ENCODE measurements at regions not wholly inside any gene's neighbourhood (a gene's known extent, or its start where the extent isn't known, plus 50 kb on each side); places are given as distances from the start of the nearest gene placed in this dataset.
"Not testable (repeated sequence)": the region's sequence is repeated elsewhere in the genome, so short reads cannot be mapped to it uniquely, and the experiment has no call there.

DNA sequence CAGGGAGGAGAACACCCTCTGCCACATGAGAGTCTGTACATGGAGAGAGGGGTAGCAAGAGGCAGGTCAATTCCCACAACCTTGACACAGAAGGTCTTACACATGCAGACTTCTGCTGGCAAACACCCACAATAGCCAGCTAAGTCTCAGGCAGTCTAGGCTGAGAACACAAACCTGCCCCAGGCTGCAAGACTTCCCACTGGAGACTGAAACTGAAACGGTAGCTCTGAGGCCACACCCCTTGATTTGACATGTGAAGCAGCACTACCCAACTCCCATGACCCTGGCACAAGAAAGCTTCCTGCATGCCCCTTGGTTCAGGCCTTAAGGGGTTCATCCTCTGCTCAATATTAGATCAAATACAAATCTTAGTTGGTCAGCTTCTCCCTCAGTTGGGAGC, 237.8 kb upstream of the NPAP1 start:
- H3K4me1 Mint-ChIP-seq (ENCODE audit: low read depth); H3K4me3 Mint-ChIP-seq; DNase-seq (ENCODE audit: low spot score); H3K36me3 Mint-ChIP-seq (ENCODE audit: low read depth); H3K27ac Mint-ChIP-seq; intact Hi-C loops (cut with micrococcal nuclease); H3K27me3 Mint-ChIP-seq (ENCODE audit: insufficient read depth): not testable (repeated sequence)
- H3K9me3 Mint-ChIP-seq = peaks cover 18% of the 10 kb centered on the region

- intact Hi-C loops (cut with micrococcal nuclease); H3K36me3 Mint-ChIP-seq (ENCODE audit: low read depth); DNase-seq (ENCODE audit: low spot score); H3K4me3 Mint-ChIP-seq; H3K27me3 Mint-ChIP-seq (ENCODE audit: insufficient read depth); H3K4me1 Mint-ChIP-seq (ENCODE audit: low read depth); H3K27ac Mint-ChIP-seq: not testable (repeated sequence)
- peaks cover 35% of the 10 kb centered on the region for H3K9me3 Mint-ChIP-seq
Measured at GRCh38 chr15:24477107-24478025, 198.2 kb upstream of the NPAP1 start.

DNA sequence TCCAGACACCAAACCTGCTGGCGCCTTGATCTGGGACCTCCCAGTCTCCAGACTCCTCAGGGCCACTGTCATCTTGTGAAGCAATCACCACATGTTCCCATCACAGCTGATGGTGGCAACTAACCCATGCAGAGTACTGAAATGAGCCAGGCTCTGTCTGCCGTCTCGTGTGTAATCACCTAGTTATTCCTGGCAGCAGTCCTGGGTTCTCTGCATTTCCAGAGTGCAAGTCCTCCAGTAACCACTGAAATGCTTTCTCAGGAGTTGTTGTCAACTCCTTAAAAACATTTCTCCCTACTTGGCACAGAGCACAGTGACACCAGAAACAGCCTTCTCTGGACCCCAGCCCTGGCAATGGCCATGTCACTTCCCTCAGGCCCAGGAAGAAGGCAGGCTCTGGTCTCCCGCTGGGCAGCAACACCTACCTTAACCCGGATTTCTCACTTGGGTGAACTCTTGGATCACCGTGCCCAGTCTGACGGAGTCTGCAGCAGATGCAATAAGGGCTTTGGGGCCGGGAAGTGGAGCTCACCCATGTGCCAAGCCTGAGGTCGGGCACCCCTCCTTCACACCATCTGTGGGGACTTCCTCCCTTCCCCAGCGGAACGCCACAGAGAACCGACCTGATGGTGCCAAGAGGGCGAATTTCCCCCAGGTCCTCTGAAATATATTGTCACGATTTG, 189.5 kb upstream of the NPAP1 start:
- H3K27ac Mint-ChIP-seq; H3K4me3 Mint-ChIP-seq; H3K36me3 Mint-ChIP-seq (ENCODE audit: low read depth); H3K4me1 Mint-ChIP-seq (ENCODE audit: low read depth); intact Hi-C loops (cut with micrococcal nuclease); DNase-seq (ENCODE audit: low spot score); H3K27me3 Mint-ChIP-seq (ENCODE audit: insufficient read depth): not testable (repeated sequence)
- H3K9me3 Mint-ChIP-seq = peaks cover 40% of the 10 kb centered on the region

- H3K4me1 Mint-ChIP-seq (ENCODE audit: low read depth); H3K4me3 Mint-ChIP-seq; H3K36me3 Mint-ChIP-seq (ENCODE audit: low read depth); intact Hi-C loops (cut with micrococcal nuclease); DNase-seq (ENCODE audit: low spot score); H3K27ac Mint-ChIP-seq; H3K27me3 Mint-ChIP-seq (ENCODE audit: insufficient read depth): not testable (repeated sequence)
- H3K9me3 Mint-ChIP-seq = peaks cover 38% of the 10 kb centered on the region
Measured at GRCh38 chr15:24488164-24488907, 187.2 kb upstream of the NPAP1 start.

- H3K4me3 Mint-ChIP-seq; H3K27me3 Mint-ChIP-seq (ENCODE audit: insufficient read depth); DNase-seq (ENCODE audit: low spot score); H3K27ac Mint-ChIP-seq; H3K36me3 Mint-ChIP-seq (ENCODE audit: low read depth); H3K4me1 Mint-ChIP-seq (ENCODE audit: low read depth); intact Hi-C loops (cut with micrococcal nuclease): not testable (repeated sequence)
- H3K9me3 Mint-ChIP-seq = peaks cover 18% of the 10 kb centered on the region
Measured at GRCh38 chr15:24505216-24505615, 170.4 kb upstream of the NPAP1 start.

- H3K4me1 Mint-ChIP-seq (ENCODE audit: low read depth); H3K27me3 Mint-ChIP-seq (ENCODE audit: insufficient read depth); DNase-seq (ENCODE audit: low spot score); intact Hi-C loops (cut with micrococcal nuclease); H3K36me3 Mint-ChIP-seq (ENCODE audit: low read depth); H3K4me3 Mint-ChIP-seq; H3K27ac Mint-ChIP-seq: not testable (repeated sequence)
- peaks cover 28% of the 10 kb centered on the region for H3K9me3 Mint-ChIP-seq
Measured at GRCh38 chr15:24509714-24510113, 165.9 kb upstream of the NPAP1 start.

DNA sequence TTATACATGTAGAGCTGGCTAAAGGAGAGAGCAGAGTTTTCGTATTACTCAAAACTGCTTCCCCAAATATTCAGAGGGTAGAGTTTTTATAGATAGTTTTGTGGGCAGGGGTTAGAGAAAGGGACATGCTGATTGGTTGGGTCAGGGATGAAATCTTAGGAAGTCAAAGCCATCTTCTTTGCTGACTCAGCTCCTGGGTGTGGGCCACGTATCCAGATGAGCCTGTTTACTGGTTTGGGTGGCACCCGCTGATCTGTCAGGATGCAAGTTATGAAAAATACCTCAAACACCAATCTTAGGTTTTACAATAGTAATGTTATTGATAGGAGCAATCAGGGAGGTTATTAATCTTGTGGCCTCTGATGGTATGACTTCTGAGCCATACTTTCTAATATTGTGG, 164.0 kb upstream of the NPAP1 start:
- peaks cover 28% of the 10 kb centered on the region for H3K9me3 Mint-ChIP-seq
- H3K27me3 Mint-ChIP-seq (ENCODE audit: insufficient read depth); DNase-seq (ENCODE audit: low spot score); H3K4me1 Mint-ChIP-seq (ENCODE audit: low read depth); H3K27ac Mint-ChIP-seq; intact Hi-C loops (cut with micrococcal nuclease); H3K36me3 Mint-ChIP-seq (ENCODE audit: low read depth); H3K4me3 Mint-ChIP-seq: not testable (repeated sequence)

DNA sequence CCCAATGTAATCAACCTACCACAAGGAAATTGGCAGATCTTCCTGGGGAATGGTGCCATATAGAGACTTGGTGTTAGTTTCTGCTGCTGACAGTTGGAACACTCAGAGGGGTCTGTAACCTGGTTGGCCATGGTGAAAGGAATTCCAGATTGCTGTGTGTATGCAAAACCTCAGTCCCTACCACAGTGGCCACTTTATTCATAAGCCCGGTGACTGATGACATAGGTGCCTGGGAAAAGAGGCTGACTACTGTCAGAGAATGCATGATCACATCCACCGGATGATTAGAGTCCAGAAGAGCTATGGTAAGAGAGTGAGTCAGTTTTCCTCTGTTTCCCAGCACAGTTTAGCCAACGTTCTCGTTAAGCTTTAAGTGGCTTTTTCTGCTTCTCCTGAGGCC, 156.8 kb upstream of the NPAP1 start:
- H3K9me3 Mint-ChIP-seq = peaks cover 11% of the 10 kb centered on the region
- H3K36me3 Mint-ChIP-seq (ENCODE audit: low read depth); H3K4me3 Mint-ChIP-seq; H3K27me3 Mint-ChIP-seq (ENCODE audit: insufficient read depth); H3K4me1 Mint-ChIP-seq (ENCODE audit: low read depth); intact Hi-C loops (cut with micrococcal nuclease); DNase-seq (ENCODE audit: low spot score); H3K27ac Mint-ChIP-seq: not testable (repeated sequence)

DNA sequence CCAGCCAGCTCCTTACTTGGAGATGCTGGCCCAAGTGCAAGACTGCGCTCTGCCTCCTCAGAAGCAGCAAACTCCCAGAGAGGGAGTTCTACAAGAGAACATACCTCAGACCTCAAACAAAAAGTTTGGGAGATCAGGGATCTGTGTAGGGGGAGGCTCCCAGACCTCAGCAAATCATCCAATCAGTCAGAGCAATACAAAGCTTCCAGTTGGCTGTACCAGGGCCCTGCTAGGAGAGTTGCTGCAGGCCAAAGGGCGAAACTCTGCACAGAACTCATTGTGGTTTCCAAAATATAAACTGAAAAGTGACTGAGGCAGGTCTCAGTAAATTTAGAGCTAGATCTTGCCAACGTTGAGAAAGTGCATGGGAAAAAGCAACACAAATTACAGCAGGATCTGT, 144.3 kb upstream of the NPAP1 start:
- H3K4me1 Mint-ChIP-seq (ENCODE audit: low read depth); H3K27me3 Mint-ChIP-seq (ENCODE audit: insufficient read depth); H3K4me3 Mint-ChIP-seq; DNase-seq (ENCODE audit: low spot score); H3K36me3 Mint-ChIP-seq (ENCODE audit: low read depth); H3K27ac Mint-ChIP-seq: not testable (repeated sequence)
- intact Hi-C loops (cut with micrococcal nuclease) = loop anchor here (10.0 kb wide), 1 partner anchor 206 kb away; no protein-coding TSS in a partner anchor
- peaks cover 20% of the 10 kb centered on the region for H3K9me3 Mint-ChIP-seq

GRCh38 chr15:24534032-24534431, 141.5 kb upstream of the NPAP1 start:
- H3K9me3 Mint-ChIP-seq = peaks cover 25% of the 10 kb centered on the region
- H3K4me3 Mint-ChIP-seq; H3K27ac Mint-ChIP-seq; H3K27me3 Mint-ChIP-seq (ENCODE audit: insufficient read depth); H3K36me3 Mint-ChIP-seq (ENCODE audit: low read depth); H3K4me1 Mint-ChIP-seq (ENCODE audit: low read depth); DNase-seq (ENCODE audit: low spot score): not testable (repeated sequence)
- intact Hi-C loops (cut with micrococcal nuclease) = loop anchor here (10.0 kb wide), 1 partner anchor 209 kb away; no protein-coding TSS in a partner anchor

GRCh38 chr15:24557281-24557680, 118.3 kb upstream of the NPAP1 start:
- DNase-seq (ENCODE audit: low spot score); H3K4me1 Mint-ChIP-seq (ENCODE audit: low read depth); H3K27me3 Mint-ChIP-seq (ENCODE audit: insufficient read depth); intact Hi-C loops (cut with micrococcal nuclease); H3K27ac Mint-ChIP-seq; H3K36me3 Mint-ChIP-seq (ENCODE audit: low read depth); H3K4me3 Mint-ChIP-seq: not testable (repeated sequence)
- H3K9me3 Mint-ChIP-seq = peaks cover 47% of the 10 kb centered on the region

DNA sequence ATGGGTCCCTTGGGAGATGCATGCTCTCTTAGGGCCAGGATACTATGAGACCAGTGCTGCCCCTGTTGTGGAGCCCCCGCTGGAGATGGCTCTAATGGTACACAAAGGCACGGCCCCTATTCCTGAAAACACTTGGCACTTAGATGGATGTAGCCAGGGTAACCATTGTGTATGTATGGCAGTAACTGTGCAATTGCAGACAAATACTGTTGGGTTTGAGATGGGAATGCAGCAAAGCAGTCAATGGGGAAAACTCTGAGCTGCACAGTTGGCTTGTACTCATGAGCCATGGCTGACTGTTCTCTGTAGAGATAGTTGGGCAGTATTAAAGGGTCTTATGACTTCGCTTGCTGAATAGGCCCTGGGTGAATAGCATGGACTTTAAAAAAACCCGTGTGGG, 67.9 kb upstream of the NPAP1 start:
- Mint-ChIP-seq H3K9me3 (peaks cover 61% of the 10 kb centered on the region), H3K4me1 (ENCODE audit: low read depth) (no peaks in the 10 kb centered on the region), H3K27ac (no peak overlapping the region), H3K36me3 (ENCODE audit: low read depth) (no peaks in the 10 kb centered on the region), H3K4me3 (no peak overlapping the region), H3K27me3 (ENCODE audit: insufficient read depth) (no peaks in the 10 kb centered on the region)
- intact Hi-C loops (cut with micrococcal nuclease) = no loop called here
- no peak for DNase-seq (ENCODE audit: low spot score)

DNA sequence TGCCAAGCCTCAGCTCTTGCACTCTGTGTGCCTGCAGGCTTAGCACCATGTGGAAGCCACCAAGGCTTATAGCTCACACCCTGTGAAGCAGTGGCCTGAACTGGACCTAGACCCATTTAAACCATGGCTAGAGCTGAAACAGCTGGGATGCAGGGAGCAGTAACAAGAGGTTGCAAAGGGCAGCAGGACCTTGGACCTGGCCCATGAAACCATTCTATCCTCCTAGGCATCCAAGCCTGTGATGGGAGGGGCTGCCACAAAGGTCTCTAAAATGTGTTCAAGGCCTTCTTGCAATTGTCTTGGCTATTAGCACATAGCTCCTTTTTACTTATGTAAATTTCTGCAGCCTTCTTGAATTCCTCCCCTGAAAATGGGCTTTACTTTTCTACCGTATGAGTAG, 57.9 kb upstream of the NPAP1 start:
- H3K27ac Mint-ChIP-seq = no peak overlapping the region
- no peaks in the 10 kb centered on the region for H3K27me3 Mint-ChIP-seq (ENCODE audit: insufficient read depth)
- no peak for DNase-seq (ENCODE audit: low spot score)
- H3K36me3 Mint-ChIP-seq (ENCODE audit: low read depth) = no peaks in the 10 kb centered on the region
- H3K9me3 Mint-ChIP-seq = peaks cover 57% of the 10 kb centered on the region
- intact Hi-C loops (cut with micrococcal nuclease) = no loop called here
- no peaks in the 10 kb centered on the region for H3K4me1 Mint-ChIP-seq (ENCODE audit: low read depth)
- H3K4me3 Mint-ChIP-seq = no peak overlapping the region
